ENCODE measurements at regions not wholly inside any gene's neighbourhood (a gene's known extent, or its start where the extent isn't known, plus 50 kb on each side); places are given as distances from the start of the nearest gene placed in this dataset.

DNA sequence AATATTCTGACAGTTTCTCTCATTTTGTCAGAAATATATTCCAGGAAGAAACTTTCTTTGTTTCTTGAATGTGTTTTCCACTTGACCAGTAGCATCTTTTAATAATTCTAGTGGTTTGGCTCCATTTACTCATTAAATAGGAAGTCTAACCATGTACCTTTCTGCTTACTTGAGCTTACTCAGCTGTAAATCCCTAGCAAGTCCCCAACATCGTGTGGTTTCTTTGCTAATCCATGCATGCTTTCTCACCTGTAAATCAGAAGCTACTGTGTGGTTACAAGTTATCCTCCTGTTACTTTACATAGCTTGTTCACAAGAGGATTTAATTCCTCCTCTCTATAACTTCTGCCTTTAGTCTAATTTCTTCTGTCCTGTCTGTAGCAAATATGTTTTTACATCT, 227.7 kb downstream of the FSCB start:
- Histone ChIP-seq H3K36me3 (no peaks in the 10 kb centered on the region), H3K4me3 (no peak overlapping the region), H3K27me3 (no peaks in the 10 kb centered on the region), H3K9me3 (no peaks in the 10 kb centered on the region), H3K27ac (replicated peaks in 1 of 4) (no peak overlapping the region), H3K4me1 (no peaks in the 10 kb centered on the region)
- 48% methylated on average over 1 of the region's 1 CpG for WGBS
- intact Hi-C loops (cut with DNase I) = no loop called here
- no peak for DNase-seq (ENCODE audit: extremely low spot score)
- TF ChIP-seq EP300 (IDR thresholded peaks at IDR 0.05) (no peak), POLR2AphosphoS5 (IDR thresholded peaks at IDR 0.05) (no peak), CTCF (IDR thresholded peaks at IDR 0.05) (no peak), POLR2A (IDR thresholded peaks at IDR 0.05; ENCODE audit: low read depth) (no peak)

DNA sequence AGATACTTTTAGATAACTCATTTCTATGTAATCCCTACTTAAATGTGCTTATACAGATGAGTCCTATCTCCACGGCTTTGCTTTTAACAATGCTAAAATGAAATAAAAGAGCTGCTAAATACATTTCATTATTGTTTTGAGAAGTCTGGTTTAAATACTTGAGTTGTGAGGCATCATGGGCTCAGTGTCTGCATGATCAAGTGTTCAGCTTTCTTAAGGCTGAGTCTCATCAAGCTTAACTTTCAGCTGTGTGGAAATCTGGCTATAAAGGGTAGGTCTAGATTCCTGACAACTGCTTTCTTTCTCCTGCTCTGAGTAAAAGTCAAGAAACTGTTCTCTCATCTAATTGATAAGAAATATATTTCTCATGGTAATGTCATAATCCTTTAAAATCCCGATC, 235.4 kb downstream of the FSCB start:
- Histone ChIP-seq H3K27me3 (no peaks in the 10 kb centered on the region), H3K4me1 (no peaks in the 10 kb centered on the region), H3K27ac (replicated peaks in 1 of 4) (no peak overlapping the region), H3K4me3 (no peak overlapping the region), H3K36me3 (no peaks in the 10 kb centered on the region), H3K9me3 (no peaks in the 10 kb centered on the region)
- TF ChIP-seq CTCF (IDR thresholded peaks at IDR 0.05) = no peak
- TF ChIP-seq POLR2AphosphoS5 (IDR thresholded peaks at IDR 0.05) = no peak
- intact Hi-C loops (cut with DNase I) = no loop called here
- no peak for DNase-seq (ENCODE audit: extremely low spot score)
- WGBS = 79% methylated on average over 2 of the region's 2 CpGs

GRCh38 chr14:44271006-44271405, 236.1 kb downstream of the FSCB start:
- Histone ChIP-seq H3K27me3 (no peaks in the 10 kb centered on the region), H3K36me3 (no peaks in the 10 kb centered on the region), H3K27ac (replicated peaks in 1 of 4) (no peak overlapping the region), H3K9me3 (no peaks in the 10 kb centered on the region), H3K4me1 (no peaks in the 10 kb centered on the region), H3K4me3 (no peak overlapping the region)
- DNase-seq (ENCODE audit: extremely low spot score) = no peak
- intact Hi-C loops (cut with DNase I) = no loop called here
- WGBS = 85% methylated on average over 3 of the region's 3 CpGs
- no peak for TF ChIP-seq EP300 (IDR thresholded peaks at IDR 0.05)
- TF ChIP-seq CTCF (IDR thresholded peaks at IDR 0.05) = no peak
- no peak for TF ChIP-seq POLR2A (IDR thresholded peaks at IDR 0.05; ENCODE audit: low read depth)
- TF ChIP-seq POLR2AphosphoS5 (IDR thresholded peaks at IDR 0.05) = no peak

GRCh38 chr14:44265246-44265645, 241.8 kb downstream of the FSCB start:
- no peaks in the 10 kb centered on the region for H3K9me3 ChIP-seq
- 39% methylated on average over 2 of the region's 2 CpGs for WGBS
- H3K27ac ChIP-seq (replicated peaks in 1 of 4) = no peak overlapping the region
- no peak overlapping the region for H3K4me3 ChIP-seq
- H3K27me3 ChIP-seq = no peaks in the 10 kb centered on the region
- no peaks in the 10 kb centered on the region for H3K4me1 ChIP-seq
- no peaks in the 10 kb centered on the region for H3K36me3 ChIP-seq
- TF ChIP-seq EP300 (IDR thresholded peaks at IDR 0.05) (no peak), CTCF (IDR thresholded peaks at IDR 0.05) (no peak), POLR2AphosphoS5 (IDR thresholded peaks at IDR 0.05) (no peak), POLR2A (IDR thresholded peaks at IDR 0.05; ENCODE audit: low read depth) (no peak)
- intact Hi-C loops (cut with DNase I) = no loop called here
- DNase-seq (ENCODE audit: extremely low spot score) = no peak

DNA sequence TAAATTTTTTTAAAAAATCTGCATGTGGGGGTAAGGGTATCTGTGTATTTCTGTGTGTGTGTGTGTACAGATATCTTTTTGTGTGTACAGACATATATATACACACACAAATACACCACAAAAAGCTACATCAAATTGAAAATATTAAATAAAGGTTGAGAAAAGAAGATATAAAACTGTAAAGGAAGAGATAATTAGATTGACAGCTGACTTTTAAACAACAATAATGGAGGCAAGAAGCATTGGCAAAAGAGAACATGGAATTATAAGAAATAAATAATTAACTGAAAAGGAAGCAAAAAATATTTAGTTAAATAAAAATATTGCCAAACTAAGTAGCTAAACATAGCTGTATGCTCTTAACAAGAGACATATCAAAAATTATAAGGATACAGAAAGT, 291.4 kb downstream of the FSCB start:
- intact Hi-C loops (cut with DNase I) = no loop called here
- Histone ChIP-seq H3K27ac (replicated peaks in 1 of 4) (no peak overlapping the region), H3K4me1 (no peaks in the 10 kb centered on the region), H3K36me3 (no peaks in the 10 kb centered on the region), H3K9me3 (peaks cover 0 to 4% (median 0%) of the 10 kb centered on the region in 4 donors), H3K4me3 (no peak overlapping the region), H3K27me3 (no peaks in the 10 kb centered on the region)
- TF ChIP-seq CTCF (IDR thresholded peaks at IDR 0.05) (no peak), EP300 (IDR thresholded peaks at IDR 0.05) (no peak), POLR2AphosphoS5 (IDR thresholded peaks at IDR 0.05) (no peak), POLR2A (IDR thresholded peaks at IDR 0.05; ENCODE audit: low read depth) (no peak)
- DNase-seq (ENCODE audit: extremely low spot score) = no peak
